ENCODE measurements at regions not wholly inside any gene's neighbourhood (a gene's known extent, or its start where the extent isn't known, plus 50 kb on each side); places are given as distances from the start of the nearest gene placed in this dataset.

DNA sequence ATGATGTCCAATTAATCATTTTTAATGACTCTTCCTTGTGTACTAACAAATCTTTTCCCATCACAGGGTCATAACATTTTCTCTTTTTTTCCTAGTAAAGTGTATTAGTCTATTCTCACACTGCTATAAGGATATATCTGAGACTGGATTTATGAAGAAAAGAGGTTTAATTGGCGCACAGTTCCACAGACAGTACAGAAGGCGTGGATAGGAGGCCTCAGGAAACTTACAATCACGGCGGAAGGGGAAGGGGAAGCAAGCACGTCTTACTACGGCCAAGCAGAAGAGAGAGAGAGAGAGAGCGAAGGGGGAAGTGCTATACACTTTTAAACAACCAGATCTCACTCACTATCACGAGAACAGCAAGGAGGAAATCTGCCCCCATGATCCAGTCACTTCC lies 359.4 kb upstream of the NFE2L3 start:
- in situ Hi-C loops (cut with MboI; ENCODE audit: low sequenced_read_pairs, unreplicated experiment): no loop called here

DNA sequence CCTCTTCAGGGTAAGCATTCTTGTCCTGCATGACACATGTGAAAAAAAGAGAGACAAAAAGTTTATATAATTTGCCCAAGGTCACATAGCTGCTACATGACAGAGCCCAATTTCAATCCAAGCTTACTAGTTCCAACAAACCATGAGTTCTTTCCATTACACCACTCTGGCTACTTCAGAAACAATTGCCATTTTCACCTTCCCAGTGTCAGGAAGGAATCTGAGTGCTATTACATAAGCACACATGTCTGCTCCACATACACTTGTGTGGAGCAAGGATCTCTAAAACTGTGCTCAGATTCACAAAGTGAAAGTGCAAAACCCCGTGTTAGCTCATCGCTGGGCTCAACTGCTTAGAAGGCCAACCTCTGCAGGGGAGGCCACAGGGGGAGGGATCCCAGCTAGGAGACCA lies 356.2 kb upstream of the NFE2L3 start:
- DNase-seq (ENCODE audit: low spot score): no peak
- TF ChIP-seq, protein P1, sequence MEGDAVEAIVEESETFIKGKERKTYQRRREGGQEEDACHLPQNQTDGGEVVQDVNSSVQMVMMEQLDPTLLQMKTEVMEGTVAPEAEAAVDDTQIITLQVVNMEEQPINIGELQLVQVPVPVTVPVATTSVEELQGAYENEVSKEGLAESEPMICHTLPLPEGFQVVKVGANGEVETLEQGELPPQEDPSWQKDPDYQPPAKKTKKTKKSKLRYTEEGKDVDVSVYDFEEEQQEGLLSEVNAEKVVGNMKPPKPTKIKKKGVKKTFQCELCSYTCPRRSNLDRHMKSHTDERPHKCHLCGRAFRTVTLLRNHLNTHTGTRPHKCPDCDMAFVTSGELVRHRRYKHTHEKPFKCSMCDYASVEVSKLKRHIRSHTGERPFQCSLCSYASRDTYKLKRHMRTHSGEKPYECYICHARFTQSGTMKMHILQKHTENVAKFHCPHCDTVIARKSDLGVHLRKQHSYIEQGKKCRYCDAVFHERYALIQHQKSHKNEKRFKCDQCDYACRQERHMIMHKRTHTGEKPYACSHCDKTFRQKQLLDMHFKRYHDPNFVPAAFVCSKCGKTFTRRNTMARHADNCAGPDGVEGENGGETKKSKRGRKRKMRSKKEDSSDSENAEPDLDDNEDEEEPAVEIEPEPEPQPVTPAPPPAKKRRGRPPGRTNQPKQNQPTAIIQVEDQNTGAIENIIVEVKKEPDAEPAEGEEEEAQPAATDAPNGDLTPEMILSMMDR (IDR thresholded peaks at IDR 0.05; ENCODE audit: borderline replicate concordance, control extremely low read depth, extremely low read depth, insufficient read depth, missing control alignments): no peak
- in situ Hi-C loops (cut with MboI; ENCODE audit: low sequenced_read_pairs, unreplicated experiment): no loop called here

More for the DNA sequence above, 359.4 kb upstream of the NFE2L3 start:
- no peak for DNase-seq (ENCODE audit: low spot score)
- TF ChIP-seq, protein P1 (IDR thresholded peaks at IDR 0.05; ENCODE audit: borderline replicate concordance, control extremely low read depth, extremely low read depth, insufficient read depth, missing control alignments): no peak

DNA sequence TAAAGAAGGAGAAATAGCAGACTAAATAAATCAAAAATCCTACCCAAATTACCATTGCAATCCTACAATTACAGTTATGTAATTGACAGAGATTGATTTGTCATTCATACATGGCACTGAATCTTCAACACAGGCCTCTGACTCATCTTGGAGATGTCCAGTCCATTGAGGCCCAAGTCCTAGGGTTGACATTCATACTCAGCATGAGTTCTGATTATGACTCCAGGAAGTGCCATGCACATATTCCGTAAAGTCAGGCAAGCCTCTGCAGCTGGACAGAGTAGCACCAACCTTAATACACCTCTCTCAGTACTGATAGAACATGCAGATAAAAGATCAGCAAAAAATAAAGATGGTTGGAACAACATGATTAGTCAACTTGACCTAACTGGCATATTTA lies 353.7 kb upstream of the NFE2L3 start:
- in situ Hi-C loops (cut with MboI; ENCODE audit: low sequenced_read_pairs, unreplicated experiment): no loop called here
- no peak for DNase-seq (ENCODE audit: low spot score)
- TF ChIP-seq, protein P1 (IDR thresholded peaks at IDR 0.05; ENCODE audit: borderline replicate concordance, control extremely low read depth, extremely low read depth, insufficient read depth, missing control alignments): no peak

DNA sequence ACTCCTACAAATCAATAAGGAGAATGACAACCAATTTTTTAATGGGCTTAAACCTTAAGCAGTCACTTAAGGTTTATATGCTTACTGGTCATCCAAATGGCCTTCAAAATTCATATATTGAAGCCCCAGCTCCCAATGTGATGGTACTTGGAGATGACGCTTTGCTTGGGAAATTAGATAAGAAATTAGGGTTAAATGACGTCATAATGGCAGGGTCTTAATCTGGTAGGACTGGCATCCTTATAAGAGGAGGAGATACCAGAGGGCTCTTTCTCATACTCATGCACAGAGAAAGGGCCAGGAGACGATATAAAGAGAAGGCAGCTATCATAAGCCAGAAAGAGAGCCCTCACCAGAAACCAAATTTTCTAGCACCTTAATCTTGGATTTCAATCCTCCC lies 350.8 kb upstream of the NFE2L3 start:
- DNase-seq (ENCODE audit: low spot score): no peak
- TF ChIP-seq, protein P1 (IDR thresholded peaks at IDR 0.05; ENCODE audit: borderline replicate concordance, control extremely low read depth, extremely low read depth, insufficient read depth, missing control alignments): no peak
- in situ Hi-C loops (cut with MboI; ENCODE audit: low sequenced_read_pairs, unreplicated experiment): no loop called here

DNA sequence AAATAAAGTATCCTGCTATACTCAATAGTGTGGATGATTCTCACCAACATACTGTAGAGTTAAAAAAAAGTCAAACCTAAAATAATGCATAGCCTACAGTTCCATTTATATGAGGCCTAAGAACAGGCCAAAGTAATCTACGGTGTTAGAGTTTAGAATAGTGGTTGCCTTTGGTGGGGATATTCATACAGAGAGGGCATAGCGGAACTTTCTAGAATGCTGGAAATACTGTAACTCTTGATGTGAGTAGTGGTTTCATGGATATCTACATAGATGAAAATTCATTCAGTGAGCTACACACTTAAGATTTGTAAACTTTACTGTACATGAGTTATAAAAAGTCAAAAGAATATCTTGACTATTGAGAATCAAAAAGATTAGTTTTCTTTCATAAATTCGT lies 349.9 kb upstream of the NFE2L3 start:
- DNase-seq (ENCODE audit: low spot score): no peak
- TF ChIP-seq, protein P1 (IDR thresholded peaks at IDR 0.05; ENCODE audit: borderline replicate concordance, control extremely low read depth, extremely low read depth, insufficient read depth, missing control alignments): no peak
- in situ Hi-C loops (cut with MboI; ENCODE audit: low sequenced_read_pairs, unreplicated experiment): no loop called here

DNA sequence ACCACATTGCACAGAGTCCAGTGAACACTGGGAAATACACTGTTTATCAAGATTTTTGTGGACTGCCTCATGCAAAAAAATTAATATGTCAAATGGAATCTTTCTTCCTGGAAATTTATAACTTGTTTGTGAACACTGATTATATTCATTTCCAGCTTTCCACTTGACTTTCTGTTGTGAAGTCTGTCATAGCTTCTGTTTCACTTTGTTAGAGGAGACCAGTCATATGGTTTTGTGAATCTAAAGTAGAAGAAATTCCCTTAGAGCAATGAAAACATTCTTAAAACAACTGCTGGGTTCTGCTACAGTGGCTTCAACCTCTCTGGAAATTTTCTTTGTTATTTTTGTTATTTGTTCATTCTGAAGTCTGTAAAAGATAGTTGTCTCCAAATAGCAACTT lies 349.5 kb upstream of the NFE2L3 start:
- in situ Hi-C loops (cut with MboI; ENCODE audit: low sequenced_read_pairs, unreplicated experiment): no loop called here
- no peak for DNase-seq (ENCODE audit: low spot score)
- TF ChIP-seq, protein P1 (IDR thresholded peaks at IDR 0.05; ENCODE audit: borderline replicate concordance, control extremely low read depth, extremely low read depth, insufficient read depth, missing control alignments): no peak
